MM.1S (cell line): ENCODE measurements at regions not wholly inside any gene's neighbourhood (a gene's known extent, or its start where the extent isn't known, plus 50 kb on each side); places are given as distances from the start of the nearest gene placed in this dataset.

Source experiments
- DNase-seq: peaks from one replicate; pipeline ENCODE4 v3.0.0-alpha.2; 2015
- H2AFZ ChIP-seq: fragments of 300-600 bp; sonication (generic); 2 replicates; pipeline ENCODE4 v1.6.0; 2016; ENCODE audit warnings: antibody characterized with exemption, low read length
- H3F3A ChIP-seq: fragments of 300-600 bp; sonication (generic); 2 replicates; pipeline ENCODE4 v1.6.1; 2016; ENCODE audit warnings: mild to moderate bottlenecking, antibody characterized with exemption, low read length, moderate library complexity, mixed read lengths; ENCODE audit not compliant: insufficient read depth
- H3K27ac ChIP-seq: fragments of 300-600 bp; sonication (generic); 2 replicates; pipeline ENCODE4 v1.5.1; 2016; ENCODE audit warnings: mild to moderate bottlenecking, low read length
- H3K27me3 ChIP-seq: fragments of 300-600 bp; sonication (generic); replicated peaks from 2 replicates; pipeline ENCODE4 v1.6.0; 2016; ENCODE audit warnings: low read length; ENCODE audit not compliant: insufficient read depth
- H3K36me3 ChIP-seq: fragments of 300-600 bp; sonication (generic); replicated peaks from 2 replicates; pipeline ENCODE4 v1.6.1; 2016; ENCODE audit warnings: mild to moderate bottlenecking, low read length, mixed read lengths; ENCODE audit not compliant: insufficient read depth
- H3K4me1 ChIP-seq: fragments of 300-600 bp; sonication (generic); 2 replicates; pipeline ENCODE4 v1.6.1; 2016; ENCODE audit warnings: low read length, mixed read lengths
- H3K4me2 ChIP-seq: fragments of 300-600 bp; sonication (generic); 2 replicates; pipeline ENCODE4 v1.6.0; 2016; ENCODE audit warnings: low read depth, low read length
- H3K4me3 ChIP-seq: fragments of 300-600 bp; sonication (generic); 2 replicates; pipeline ENCODE4 v1.5.1; 2016; ENCODE audit warnings: low read length, mixed read lengths
- H3K79me2 ChIP-seq: fragments of 300-600 bp; sonication (generic); 2 replicates; pipeline ENCODE4 v1.6.1; 2016; ENCODE audit warnings: mixed run types, low read length, mixed read lengths
- H3K9ac ChIP-seq: fragments of 300-600 bp; sonication (generic); 2 replicates; pipeline ENCODE4 v1.6.1; 2016; ENCODE audit warnings: low read length, mixed read lengths
- H3K9me2 ChIP-seq: fragments of 300-600 bp; sonication (generic); replicated peaks from 2 replicates; pipeline ENCODE4 v1.6.1; 2016; ENCODE audit warnings: mild to moderate bottlenecking, low read length, mixed read lengths; ENCODE audit not compliant: insufficient read depth
- H3K9me3 ChIP-seq: fragments of 300-600 bp; sonication (generic); replicated peaks from 2 replicates; pipeline ENCODE4 v1.6.1; 2016; ENCODE audit warnings: mild to moderate bottlenecking, low read length, mixed read lengths; ENCODE audit not compliant: insufficient read depth
- H4K20me1 ChIP-seq: fragments of 300-600 bp; sonication (generic); 2 replicates; pipeline ENCODE4 v1.6.1; 2016; ENCODE audit warnings: mild to moderate bottlenecking, low read length, moderate library complexity, mixed read lengths; ENCODE audit not compliant: insufficient read depth
- CTCF ChIP-seq: fragments of 300-600 bp; sonication (generic); IDR thresholded peaks from 2 replicates; pipeline ENCODE4 v1.5.1; 2016; ENCODE audit warnings: antibody characterized with exemption, low read length, mixed read lengths
- EZH2 ChIP-seq: fragments of 300-600 bp; sonication (generic); optimal IDR thresholded peaks from 2 replicates; pipeline ENCODE3; 2017; ENCODE audit warnings: low read depth, mild to moderate bottlenecking, antibody characterized with exemption, low read length, mixed read lengths
- EZH2phosphoT487 ChIP-seq: fragments of 300-600 bp; sonication (generic); IDR thresholded peaks from 2 replicates; pipeline ENCODE4 v1.6.1; 2018; ENCODE audit warnings: antibody characterized with exemption, low read length

DNA sequence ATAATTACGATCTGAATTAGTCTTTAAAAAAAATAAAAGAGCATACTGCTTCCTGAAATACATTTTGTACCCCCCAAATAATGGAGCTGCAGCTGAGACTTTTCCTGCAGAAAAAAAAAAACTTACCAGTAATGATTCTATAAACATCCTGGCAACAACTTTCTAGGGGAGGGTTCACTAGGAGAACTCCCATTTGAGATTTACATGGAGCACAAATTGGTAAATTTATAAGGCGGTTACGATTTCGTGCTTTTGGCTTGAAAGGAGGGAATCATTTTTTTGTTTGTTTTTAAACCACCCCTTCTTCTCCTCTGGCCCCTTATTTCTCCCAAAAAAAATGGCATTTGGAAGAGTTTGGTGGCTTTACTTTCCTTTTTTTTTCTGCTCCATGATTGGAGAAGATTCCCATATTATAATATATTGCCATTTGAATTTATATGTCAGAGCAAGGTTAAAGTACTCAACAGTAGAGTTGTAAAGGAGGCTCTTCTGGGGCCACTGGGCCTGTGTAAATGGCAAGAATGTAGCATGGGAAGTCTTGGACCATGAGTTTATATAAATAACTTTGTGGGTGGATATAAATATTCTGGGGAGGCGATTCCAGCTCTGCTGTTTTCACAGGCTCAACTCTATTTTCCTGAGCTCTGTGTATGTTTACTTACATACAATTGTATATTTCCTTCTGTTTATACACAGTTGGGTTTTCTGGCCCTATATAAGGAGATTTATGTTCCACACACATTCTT, 159.9 kb downstream of the CSNK1G3 start:
- no peak overlapping the region for H3K9ac ChIP-seq
- H3K4me1 ChIP-seq = no peaks in the 10 kb centered on the region
- TF ChIP-seq EZH2phosphoT487 = no peak
- H3K9me2 ChIP-seq = no peaks in the 10 kb centered on the region
- no peak for DNase-seq
- H3K27ac ChIP-seq = no peak overlapping the region
- no peak overlapping the region for H3K4me2 ChIP-seq
- H3K36me3 ChIP-seq = no peaks in the 10 kb centered on the region
- H3K9me3 ChIP-seq = no peaks in the 10 kb centered on the region
- no peaks in the 10 kb centered on the region for H3K27me3 ChIP-seq
- H3K4me3 ChIP-seq = no peak overlapping the region
- H4K20me1 ChIP-seq = no peaks in the 10 kb centered on the region
- H3K79me2 ChIP-seq = no peaks in the 10 kb centered on the region
- no peak overlapping the region for H2AFZ ChIP-seq
- no peaks in the 10 kb centered on the region for H3F3A ChIP-seq

- Histone ChIP-seq H3K36me3 (no peaks in the 10 kb centered on the region), H3F3A (no peaks in the 10 kb centered on the region), H2AFZ (no peak overlapping the region), H3K9me2 (no peaks in the 10 kb centered on the region), H3K4me3 (no peak overlapping the region), H3K4me2 (no peak overlapping the region), H3K4me1 (no peaks in the 10 kb centered on the region), H3K27ac (no peak overlapping the region), H4K20me1 (no peaks in the 10 kb centered on the region), H3K27me3 (no peaks in the 10 kb centered on the region), H3K9me3 (no peaks in the 10 kb centered on the region), H3K79me2 (no peaks in the 10 kb centered on the region), H3K9ac (no peak overlapping the region)
- DNase-seq = peak; percentile 59
- TF ChIP-seq EZH2 (no peak), CTCF (peak; percentile 70)
Observed at GRCh38 chr5:123671042-123671441, 159.1 kb downstream of the CSNK1G3 start.
